ENCODE measurements at regions not wholly inside any gene's neighbourhood (a gene's known extent, or its start where the extent isn't known, plus 50 kb on each side); places are given as distances from the start of the nearest gene placed in this dataset.

DNA sequence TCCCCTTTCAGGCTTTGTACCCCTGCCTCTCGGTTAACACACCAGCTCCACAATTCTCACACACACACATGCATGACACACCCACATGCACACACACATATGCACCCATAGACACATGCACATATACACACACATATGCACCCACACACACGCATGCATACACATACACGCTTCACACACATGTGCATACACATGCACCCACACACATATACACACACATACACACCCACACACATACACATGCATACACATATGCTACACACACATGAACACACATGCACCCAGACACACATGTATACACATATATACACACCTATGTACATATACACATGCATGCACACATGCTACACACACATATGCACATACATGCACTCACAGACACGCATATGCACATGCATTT lies 61.7 kb upstream of the SLC25A33 start:
- TF ChIP-seq, protein P1, sequence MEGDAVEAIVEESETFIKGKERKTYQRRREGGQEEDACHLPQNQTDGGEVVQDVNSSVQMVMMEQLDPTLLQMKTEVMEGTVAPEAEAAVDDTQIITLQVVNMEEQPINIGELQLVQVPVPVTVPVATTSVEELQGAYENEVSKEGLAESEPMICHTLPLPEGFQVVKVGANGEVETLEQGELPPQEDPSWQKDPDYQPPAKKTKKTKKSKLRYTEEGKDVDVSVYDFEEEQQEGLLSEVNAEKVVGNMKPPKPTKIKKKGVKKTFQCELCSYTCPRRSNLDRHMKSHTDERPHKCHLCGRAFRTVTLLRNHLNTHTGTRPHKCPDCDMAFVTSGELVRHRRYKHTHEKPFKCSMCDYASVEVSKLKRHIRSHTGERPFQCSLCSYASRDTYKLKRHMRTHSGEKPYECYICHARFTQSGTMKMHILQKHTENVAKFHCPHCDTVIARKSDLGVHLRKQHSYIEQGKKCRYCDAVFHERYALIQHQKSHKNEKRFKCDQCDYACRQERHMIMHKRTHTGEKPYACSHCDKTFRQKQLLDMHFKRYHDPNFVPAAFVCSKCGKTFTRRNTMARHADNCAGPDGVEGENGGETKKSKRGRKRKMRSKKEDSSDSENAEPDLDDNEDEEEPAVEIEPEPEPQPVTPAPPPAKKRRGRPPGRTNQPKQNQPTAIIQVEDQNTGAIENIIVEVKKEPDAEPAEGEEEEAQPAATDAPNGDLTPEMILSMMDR (IDR thresholded peaks at IDR 0.05; ENCODE audit: borderline replicate concordance, extremely low read depth, insufficient read depth) = no peak
- no peaks in the 10 kb centered on the region for H3K36me3 ChIP-seq (ENCODE audit: control insufficient read depth in 2 of 3, insufficient read depth in 3 of 3, low read length in 3 of 3)
- H3K4me1 ChIP-seq (ENCODE audit: control insufficient read depth in 2 of 3, insufficient read depth in 2 of 3, low read depth in 1 of 3, low read length in 3 of 3) = peaks cover 0 to 3% (median 0%) of the 10 kb centered on the region in 3 donors
- H3K9ac ChIP-seq (ENCODE audit: low read length in 3 of 3) = no peak overlapping the region
- H3K27me3 ChIP-seq (ENCODE audit: control insufficient read depth, insufficient read depth, low read length) = no peaks in the 10 kb centered on the region
- intact Hi-C loops (cut with DNase I) = no loop called here
- no peak for FAIRE-seq
- DNase-seq = no peak
- H3K27ac ChIP-seq (ENCODE audit: low read depth in 2 of 2, low read length in 2 of 2) = no peak overlapping the region
- H3K4me3 ChIP-seq (ENCODE audit: low read length in 3 of 3) = no peak overlapping the region
- peaks cover 0 to 4% (median 0%) of the 10 kb centered on the region in 3 donors for H3K9me3 ChIP-seq (ENCODE audit: control insufficient read depth in 2 of 3, insufficient read depth in 1 of 3, low read length in 3 of 3)

DNA sequence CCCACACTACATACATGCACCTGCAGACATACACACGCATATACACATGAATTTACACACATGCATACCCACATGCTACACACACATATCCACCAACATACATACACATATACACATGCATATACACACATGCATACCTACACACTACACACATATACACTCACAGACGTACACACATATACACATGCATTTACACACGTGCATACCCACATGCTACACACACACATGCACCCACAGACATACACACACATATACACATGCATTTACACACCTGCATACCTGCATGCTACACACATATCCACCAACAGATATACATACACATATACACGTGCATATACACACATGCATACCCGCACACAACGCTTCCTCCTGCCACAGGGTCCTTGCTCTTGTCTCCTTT lies 61.2 kb upstream of the SLC25A33 start:
- Histone ChIP-seq H3K9me3 (ENCODE audit: control insufficient read depth in 2 of 3, insufficient read depth in 1 of 3, low read length in 3 of 3) (peaks cover 0 to 4% (median 0%) of the 10 kb centered on the region in 3 donors), H3K36me3 (ENCODE audit: control insufficient read depth in 2 of 3, insufficient read depth in 3 of 3, low read length in 3 of 3) (no peaks in the 10 kb centered on the region), H3K4me3 (ENCODE audit: low read length in 3 of 3) (peak overlapping the region in 1 of 3 donors; percentile 13), H3K9ac (ENCODE audit: low read length in 3 of 3) (no peak overlapping the region), H3K4me1 (ENCODE audit: control insufficient read depth in 2 of 3, insufficient read depth in 2 of 3, low read depth in 1 of 3, low read length in 3 of 3) (peaks cover 0 to 3% (median 0%) of the 10 kb centered on the region in 3 donors), H3K27me3 (ENCODE audit: control insufficient read depth, insufficient read depth, low read length) (no peaks in the 10 kb centered on the region), H3K27ac (ENCODE audit: low read depth in 2 of 2, low read length in 2 of 2) (no peak overlapping the region)
- intact Hi-C loops (cut with DNase I) = no loop called here
- no peak for FAIRE-seq
- DNase-seq = no peak
- TF ChIP-seq, protein P1 (IDR thresholded peaks at IDR 0.05; ENCODE audit: borderline replicate concordance, extremely low read depth, insufficient read depth) = no peak

DNA sequence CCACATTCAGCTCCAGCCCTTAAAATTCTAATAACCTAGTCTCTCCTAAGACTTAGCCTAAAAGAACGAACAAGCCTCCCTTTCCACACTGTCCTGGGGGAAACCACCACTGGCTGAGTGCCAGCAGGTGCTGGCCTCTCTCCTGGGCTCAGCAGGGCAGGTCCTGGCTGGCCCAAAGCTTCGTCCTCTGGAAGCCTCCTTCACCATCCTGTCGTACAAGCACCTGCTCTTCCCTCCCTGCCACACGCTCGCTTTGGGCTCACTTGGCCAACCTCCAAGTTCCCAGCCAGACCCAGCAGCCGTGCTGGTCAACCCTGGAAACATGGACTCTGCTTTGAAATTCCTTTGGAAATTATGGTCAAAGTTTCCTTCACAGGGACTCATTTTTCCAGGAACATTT lies 58.2 kb upstream of the SLC25A33 start:
- H3K9ac ChIP-seq (ENCODE audit: low read length in 3 of 3) = no peak overlapping the region
- H3K27me3 ChIP-seq (ENCODE audit: control insufficient read depth, insufficient read depth, low read length) = no peaks in the 10 kb centered on the region
- TF ChIP-seq, protein P1 (IDR thresholded peaks at IDR 0.05; ENCODE audit: borderline replicate concordance, extremely low read depth, insufficient read depth) = no peak
- no peak for DNase-seq
- no peak overlapping the region for H3K4me3 ChIP-seq (ENCODE audit: low read length in 3 of 3)
- FAIRE-seq = no peak
- no peaks in the 10 kb centered on the region for H3K36me3 ChIP-seq (ENCODE audit: control insufficient read depth in 2 of 3, insufficient read depth in 3 of 3, low read length in 3 of 3)
- H3K9me3 ChIP-seq (ENCODE audit: control insufficient read depth in 2 of 3, insufficient read depth in 1 of 3, low read length in 3 of 3) = peaks cover 0 to 4% (median 0%) of the 10 kb centered on the region in 3 donors
- H3K27ac ChIP-seq (ENCODE audit: low read depth in 2 of 2, low read length in 2 of 2) = no peak overlapping the region
- intact Hi-C loops (cut with DNase I) = no loop called here
- H3K4me1 ChIP-seq (ENCODE audit: control insufficient read depth in 2 of 3, insufficient read depth in 2 of 3, low read depth in 1 of 3, low read length in 3 of 3) = peaks cover 0 to 3% (median 0%) of the 10 kb centered on the region in 3 donors

DNA sequence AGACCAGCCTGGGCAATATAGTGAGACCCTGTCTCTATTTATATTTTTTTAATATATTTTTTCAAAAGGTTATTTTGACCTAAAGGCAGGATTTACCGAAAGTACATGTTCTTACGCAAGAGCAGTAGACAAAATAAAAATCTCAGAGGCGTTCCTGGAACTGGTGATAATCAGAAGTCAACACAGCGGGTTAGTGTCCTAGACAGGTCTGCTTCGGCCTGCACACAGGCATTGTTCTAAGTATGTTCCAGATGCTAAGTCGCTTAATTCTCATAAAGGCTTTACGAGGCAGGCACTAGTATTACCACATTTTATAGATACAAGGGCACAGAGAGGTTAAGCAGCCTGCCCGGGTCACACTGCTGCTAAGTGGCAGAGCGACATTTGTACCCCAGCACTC lies 56.9 kb upstream of the SLC25A33 start:
- no peaks in the 10 kb centered on the region for H3K36me3 ChIP-seq (ENCODE audit: control insufficient read depth in 2 of 3, insufficient read depth in 3 of 3, low read length in 3 of 3)
- H3K27me3 ChIP-seq (ENCODE audit: control insufficient read depth, insufficient read depth, low read length) = no peaks in the 10 kb centered on the region
- TF ChIP-seq, protein P1 (IDR thresholded peaks at IDR 0.05; ENCODE audit: borderline replicate concordance, extremely low read depth, insufficient read depth) = no peak
- no peak overlapping the region for H3K9ac ChIP-seq (ENCODE audit: low read length in 3 of 3)
- FAIRE-seq (no peak), DNase-seq (no peak)
- peaks cover 0 to 3% (median 0%) of the 10 kb centered on the region in 3 donors for H3K4me1 ChIP-seq (ENCODE audit: control insufficient read depth in 2 of 3, insufficient read depth in 2 of 3, low read depth in 1 of 3, low read length in 3 of 3)
- intact Hi-C loops (cut with DNase I) = no loop called here
- no peak overlapping the region for H3K27ac ChIP-seq (ENCODE audit: low read depth in 2 of 2, low read length in 2 of 2)
- H3K4me3 ChIP-seq (ENCODE audit: low read length in 3 of 3) = no peak overlapping the region
- H3K9me3 ChIP-seq (ENCODE audit: control insufficient read depth in 2 of 3, insufficient read depth in 1 of 3, low read length in 3 of 3) = peaks cover 0 to 4% (median 0%) of the 10 kb centered on the region in 3 donors

Measured in kidney (tissue), 13 donors.